ENCODE measurements at regions not wholly inside any gene's neighbourhood (a gene's known extent, or its start where the extent isn't known, plus 50 kb on each side); places are given as distances from the start of the nearest gene placed in this dataset.

GRCh38 chr13:106888148-106888547, 320.2 kb upstream of the ARGLU1 start:
- TF ChIP-seq CTCF (conservative IDR thresholded peaks at IDR 0.05; ENCODE audit: low read depth, low read length): no peak
- TF ChIP-seq EZH2 (IDR thresholded peaks at IDR 0.05; ENCODE audit: borderline replicate concordance, low read depth, low read length, poor library complexity, severe bottlenecking): no peak

All from A673 (cell line).